ENCODE measurements at regions not wholly inside any gene's neighbourhood (a gene's known extent, or its start where the extent isn't known, plus 50 kb on each side); places are given as distances from the start of the nearest gene placed in this dataset.

GRCh38 chr2:167331636-167332232, 443.5 kb downstream of the XIRP2 start:
- no peak for TF ChIP-seq EP300 (IDR thresholded peaks at IDR 0.05)
- no peak for TF ChIP-seq CTCF (IDR thresholded peaks at IDR 0.05)
